Activated CD8-positive, alpha-beta memory T cell treated with anti-CD3 and anti-CD28 coated beads, Interleukin-2, amount 50 U/mL, for 24 hours (primary cell): ENCODE measurements at regions not wholly inside any gene's neighbourhood (a gene's known extent, or its start where the extent isn't known, plus 50 kb on each side); places are given as distances from the start of the nearest gene placed in this dataset.

ENCODE experiments used
- DNase-seq: peaks from one replicate; pipeline ENCODE4 v3.0.0-alpha.2; 2020; ENCODE audit errors: extremely low read depth

DNA sequence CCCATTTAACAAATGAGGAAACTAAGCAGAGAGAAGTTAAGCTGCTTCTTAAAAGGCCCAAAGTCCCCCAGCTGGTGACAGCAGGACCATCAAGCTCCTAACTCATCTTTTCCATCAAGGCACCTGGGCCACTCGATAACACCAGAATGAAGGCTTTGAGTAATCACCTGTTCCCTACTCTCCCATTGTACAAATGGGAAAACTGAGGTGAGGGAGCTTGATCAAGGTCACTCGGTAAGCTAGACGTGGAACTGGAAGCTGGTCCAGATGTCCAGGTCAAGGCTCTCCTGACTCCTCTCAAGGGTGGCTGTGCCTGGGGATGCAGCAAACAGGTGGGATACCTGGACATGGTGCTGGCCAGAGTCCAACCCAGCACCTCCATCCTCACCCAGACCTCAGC, 90.6 kb upstream of the SHB start:
- no peak for DNase-seq

DNA sequence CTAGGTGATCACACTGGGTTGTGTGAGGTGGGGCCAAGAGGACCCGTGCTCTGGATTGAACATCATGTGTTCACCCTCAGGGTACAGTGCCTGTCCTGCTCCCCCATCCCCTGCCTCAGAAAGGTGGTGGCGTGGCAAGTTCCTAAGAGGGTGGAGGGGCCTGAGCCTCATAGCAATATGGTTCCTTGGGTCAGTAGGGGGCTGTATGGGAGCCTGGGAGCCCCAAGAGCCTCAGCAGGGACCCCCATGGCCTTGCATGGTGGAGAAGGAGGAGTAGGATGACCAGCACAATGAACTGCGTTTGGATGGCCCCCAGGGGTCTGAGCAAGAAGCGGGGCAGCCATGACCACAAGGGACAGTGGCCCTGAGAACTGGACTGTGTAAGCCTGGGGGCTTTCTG, 89.6 kb upstream of the SHB start:
- no peak for DNase-seq

DNA sequence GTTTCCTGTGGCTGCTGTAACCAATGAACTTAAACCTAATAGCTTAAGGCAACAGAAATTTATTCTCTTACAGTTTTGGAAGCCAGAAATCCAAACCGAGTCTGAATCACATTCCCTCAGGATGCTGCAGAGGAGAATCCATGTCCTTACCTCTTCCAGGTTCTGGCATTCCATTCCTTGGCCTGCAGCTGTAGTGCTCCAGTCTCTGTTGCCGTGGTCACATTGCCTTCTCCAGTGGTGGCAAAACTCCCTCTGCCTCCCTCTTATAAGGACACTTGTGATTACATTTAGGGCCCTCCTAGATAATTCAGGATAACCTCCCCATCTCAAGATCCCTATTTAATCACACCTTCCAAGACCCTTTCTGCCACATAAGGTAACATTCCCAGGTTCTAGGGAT, 88.7 kb upstream of the SHB start:
- DNase-seq: no peak

DNA sequence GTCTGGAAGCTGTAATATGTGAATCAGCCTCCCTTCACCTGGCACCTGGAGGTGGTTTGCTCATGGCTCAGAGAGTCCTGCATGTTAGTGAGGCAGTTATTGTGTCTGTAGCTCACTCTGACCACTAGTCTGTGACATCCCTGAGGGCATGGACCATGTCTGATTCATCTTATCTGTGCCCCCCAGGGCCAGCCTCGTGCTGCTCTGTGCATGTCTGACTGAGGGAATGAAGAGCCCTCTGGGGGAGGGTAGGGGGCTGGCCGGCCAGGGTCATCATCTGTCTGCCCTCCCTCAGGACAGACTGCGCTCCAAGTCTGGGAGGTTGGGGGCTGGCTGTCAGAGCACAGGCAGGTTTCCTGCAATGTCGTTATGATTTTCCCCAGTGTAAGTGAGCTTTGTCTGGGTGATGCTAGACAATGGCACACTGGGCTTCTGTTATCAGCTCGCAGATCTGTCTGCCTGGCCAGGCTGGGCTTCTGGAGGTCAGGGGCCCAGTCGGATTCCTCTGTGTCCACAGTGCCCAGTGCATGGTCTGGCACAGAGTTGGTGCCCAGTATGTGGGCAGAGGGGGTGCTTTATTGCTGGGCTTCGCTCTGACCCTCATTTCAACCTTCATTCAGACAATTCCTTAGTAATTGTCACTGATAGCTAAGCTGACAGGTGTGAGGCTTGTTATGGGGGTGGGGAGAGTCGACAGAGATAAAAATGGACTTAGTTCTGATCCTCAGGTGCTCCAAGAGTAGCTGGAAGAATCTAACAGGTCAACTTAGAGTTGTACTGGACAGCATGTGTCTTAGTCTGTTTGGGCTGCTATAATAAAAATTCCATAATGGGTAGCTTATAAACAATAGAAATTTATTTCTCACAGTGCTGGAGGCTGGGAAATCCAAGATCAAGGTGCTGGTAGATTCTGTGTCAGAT, 85.7 kb upstream of the SHB start:
- no peak for DNase-seq

DNA sequence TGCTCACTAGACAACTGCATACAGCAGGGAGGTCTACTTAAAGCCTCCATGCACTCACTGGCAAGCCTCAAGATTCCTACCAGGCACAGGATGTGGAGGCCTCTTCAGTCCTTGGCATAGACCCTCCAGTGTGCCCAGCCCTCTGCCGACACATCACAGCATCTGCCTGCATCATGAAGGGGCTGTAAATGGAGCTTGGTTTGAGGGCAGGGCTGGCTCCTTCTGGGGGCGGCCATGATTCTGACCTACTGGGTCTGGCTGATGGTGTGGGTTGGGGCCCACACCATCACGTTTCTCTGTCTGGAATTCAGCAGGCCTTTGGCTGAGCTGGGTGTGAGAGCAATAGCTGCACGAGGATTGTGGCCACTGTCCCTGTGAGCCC, 84.9 kb upstream of the SHB start:
- no peak for DNase-seq

DNA sequence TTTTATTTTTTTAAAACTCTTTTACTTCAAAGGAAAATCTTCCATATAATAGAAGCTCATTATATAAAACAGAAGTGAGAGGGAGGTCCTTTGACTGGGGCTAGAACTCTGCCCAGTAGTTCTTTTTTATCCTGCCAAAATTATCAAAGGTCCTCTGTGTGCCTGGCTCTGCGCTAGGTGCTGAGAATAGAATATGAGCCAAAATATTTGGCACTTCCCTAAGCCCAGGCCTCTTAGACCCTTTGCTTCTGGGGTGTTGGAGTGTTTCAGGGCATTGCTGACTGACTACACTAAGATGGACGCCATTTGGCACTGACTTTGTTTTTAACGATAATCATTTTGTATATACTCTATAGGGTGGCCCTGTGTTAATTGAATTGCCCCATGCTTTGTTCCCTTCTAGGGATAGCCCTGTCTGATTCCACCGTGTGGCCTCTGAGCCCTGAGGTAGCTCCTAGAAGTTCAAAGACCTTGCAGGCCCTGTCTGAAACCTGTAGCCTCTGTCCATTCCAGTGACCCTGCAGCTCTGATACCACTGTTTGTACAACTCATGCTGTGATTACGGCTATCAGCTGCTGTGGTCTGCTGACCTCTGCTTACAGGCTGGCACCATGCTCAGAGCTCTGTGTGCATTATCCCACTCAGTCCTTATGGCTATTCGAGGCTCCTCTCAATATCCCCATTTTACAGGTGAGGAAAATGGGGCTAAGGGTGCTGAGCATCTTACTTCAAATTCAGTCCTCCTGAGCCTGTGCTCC, 84.3 kb upstream of the SHB start:
- DNase-seq: no peak

DNA sequence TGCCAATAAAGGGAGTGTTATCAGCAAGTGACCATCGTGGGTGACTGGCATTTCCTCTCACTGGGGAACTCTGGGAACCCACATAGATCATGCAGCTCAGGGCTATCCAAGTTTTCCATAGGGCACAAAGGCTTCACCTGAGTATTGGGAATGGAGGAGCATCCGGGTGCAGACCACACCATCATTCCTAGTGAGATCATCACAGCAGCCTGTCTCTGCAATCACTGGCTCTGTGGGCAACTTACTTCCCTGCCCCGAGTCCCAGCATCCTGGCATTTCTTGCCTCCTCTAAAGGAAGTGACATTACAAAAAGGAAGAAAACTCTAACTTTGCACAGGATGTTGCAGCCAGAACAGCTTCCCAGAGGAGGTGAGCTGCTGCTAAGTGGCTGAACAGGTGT, 80.6 kb upstream of the SHB start:
- DNase-seq: no peak

DNA sequence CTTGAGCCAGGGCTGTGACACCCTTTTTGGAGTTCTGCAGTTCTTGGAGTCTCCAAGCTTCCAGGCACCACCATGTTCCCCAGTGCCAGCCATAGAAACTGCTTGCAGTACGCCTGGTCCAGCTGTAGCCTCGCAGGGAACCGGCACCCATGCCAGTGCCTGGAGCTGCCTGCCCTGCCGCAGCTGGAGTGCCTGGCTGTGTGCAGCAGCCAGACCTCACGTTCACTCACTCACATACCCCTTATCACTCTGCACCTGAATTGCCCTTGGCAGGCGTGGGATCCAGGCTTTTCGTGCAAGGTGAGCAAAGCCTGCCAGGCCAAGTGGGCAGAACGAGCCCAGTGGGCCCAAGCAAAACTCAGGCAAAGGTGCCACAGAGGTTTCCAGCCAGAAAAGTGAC, 77.8 kb upstream of the SHB start:
- no peak for DNase-seq

DNA sequence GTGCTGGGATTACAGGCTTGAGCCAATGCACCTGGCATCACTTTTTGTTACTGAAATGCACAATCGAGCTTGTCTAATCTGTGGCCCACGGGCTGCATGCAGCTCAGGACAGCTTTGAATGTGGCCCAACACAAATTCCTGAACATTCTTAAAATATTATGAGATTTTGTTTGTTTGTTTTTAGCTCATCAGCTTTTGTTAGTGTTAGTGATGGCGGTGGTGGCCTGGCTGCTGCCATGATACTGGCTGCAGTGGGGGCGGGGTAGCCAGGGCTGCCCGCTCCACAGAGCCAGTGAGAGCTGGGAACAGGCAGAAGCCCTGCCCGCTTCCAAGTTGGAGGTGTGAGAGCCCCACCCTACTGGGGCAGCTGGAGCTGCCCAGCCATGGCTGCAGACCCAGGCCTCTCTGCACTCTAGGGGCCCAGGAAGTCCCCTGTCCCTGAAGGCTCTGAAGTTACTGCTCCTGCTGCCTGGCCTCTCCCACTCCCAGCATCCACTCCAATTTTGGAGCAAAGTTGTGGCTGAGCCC, 76.6 kb upstream of the SHB start:
- no peak for DNase-seq

DNA sequence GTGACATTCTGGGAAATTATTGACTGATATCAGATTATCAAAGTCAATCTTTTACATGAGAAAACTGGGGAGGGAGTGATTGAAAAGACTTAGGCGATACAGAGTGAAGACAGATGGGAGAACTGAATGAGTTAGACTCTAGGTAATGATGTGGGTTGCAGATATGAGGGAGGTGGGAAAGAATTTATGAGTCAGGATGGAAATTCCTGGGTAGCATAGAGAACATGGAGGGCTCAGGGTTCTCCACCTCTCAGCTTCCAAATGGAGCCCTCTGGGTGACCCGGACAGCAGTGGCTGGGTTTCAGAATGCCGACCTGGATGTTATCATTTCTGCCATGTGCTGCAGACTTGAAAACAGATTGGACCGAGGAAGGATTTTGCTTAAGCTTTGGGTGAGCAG, 75.4 kb upstream of the SHB start:
- no peak for DNase-seq

DNA sequence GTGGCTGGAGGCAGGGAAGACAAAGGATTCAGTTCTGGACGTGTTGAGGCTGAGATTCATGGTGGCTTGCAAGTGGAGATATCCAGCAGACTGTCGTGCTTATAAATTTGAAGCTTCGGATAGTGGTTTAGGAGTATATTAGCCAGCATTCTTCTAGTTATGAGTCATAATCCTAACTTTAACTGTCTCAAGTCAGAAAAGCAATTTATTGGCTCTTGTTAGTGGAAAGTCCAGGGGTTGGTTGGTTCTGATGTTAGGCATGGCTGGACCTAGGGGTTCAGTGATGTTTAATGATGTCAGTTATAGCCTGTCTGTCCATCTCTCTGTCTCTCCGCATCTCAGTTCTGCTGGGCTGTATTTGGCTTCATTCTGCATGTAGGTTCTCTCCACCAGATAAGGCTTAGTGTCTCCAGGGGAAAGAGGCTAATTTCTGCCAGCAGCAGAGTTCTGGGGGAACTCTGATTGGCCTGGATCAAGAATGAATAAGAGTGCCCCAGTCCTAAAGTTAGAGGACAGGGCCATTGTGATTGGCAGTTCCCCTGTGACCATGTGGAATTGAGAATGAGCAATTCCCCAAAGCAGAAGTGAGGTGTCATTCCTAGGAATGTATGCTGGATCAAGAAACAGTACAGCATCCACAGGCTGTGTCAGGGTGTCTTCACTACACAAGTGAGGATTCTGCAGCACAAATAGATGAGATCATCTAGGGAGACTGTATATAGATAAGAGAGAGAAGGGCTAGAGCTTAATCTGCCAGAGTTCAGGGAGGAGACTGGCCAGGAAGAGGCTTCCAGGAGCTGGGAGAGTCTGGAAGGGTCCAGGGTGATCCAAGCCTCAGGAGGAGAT, 72.9 kb upstream of the SHB start:
- no peak for DNase-seq

DNA sequence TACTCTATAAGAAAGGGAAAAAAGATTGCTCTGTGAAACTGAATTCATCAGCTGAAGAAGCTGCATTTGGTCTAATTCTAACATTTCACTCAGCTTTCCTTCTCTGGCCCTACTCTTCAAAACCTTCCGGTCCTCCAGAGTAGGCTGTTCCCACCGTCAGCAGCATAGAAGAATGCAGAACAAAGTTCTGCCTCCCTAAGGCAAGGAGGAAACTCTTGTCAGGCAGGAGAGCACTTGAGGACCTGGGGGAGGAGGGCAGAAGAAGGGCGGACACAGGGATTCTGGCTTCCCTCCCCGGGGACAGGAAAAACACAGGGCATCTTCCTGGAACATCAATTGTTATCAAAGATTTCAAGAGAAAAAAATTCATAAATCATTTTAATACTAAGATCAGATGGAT, 69.2 kb upstream of the SHB start:
- no peak for DNase-seq

DNA sequence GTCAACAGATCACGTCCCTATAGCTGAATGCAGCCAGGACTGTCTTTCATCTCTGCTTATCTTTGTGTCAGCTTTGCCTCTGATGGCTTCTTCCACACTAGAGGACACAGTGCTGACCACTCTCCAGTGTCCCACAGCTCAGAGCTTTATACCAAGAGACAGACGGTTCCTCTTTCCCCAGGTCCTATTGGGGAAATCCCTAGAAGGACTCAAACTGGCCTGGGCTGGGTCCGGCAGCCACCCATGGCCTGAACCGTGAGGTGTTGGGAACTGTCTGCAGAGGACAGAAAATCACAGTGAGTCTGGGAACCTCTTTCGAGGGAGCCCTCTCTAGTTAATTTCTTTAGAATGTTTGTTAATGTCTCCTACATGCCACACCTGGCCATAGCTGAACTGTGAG, 68.3 kb upstream of the SHB start:
- no peak for DNase-seq

DNA sequence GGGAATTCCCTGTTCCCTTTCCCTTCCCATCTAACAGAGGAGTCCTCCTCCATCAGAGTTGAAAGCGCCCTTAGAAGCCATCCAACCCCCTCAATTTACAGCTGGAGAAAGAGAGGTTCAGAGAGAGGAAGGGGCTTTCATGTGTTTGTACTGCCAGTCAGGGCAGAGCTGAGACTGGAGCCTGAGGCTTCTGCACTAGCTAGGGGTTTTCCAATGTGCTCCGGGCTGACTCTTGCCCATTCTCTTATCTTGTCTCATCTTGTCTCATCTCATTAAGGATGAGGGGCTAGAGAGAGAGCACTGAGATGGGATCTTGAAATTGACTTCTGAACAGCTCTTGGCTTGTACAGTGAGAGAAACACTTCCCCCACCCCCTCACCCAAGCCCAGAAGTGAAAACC, 67.4 kb upstream of the SHB start:
- DNase-seq: no peak

DNA sequence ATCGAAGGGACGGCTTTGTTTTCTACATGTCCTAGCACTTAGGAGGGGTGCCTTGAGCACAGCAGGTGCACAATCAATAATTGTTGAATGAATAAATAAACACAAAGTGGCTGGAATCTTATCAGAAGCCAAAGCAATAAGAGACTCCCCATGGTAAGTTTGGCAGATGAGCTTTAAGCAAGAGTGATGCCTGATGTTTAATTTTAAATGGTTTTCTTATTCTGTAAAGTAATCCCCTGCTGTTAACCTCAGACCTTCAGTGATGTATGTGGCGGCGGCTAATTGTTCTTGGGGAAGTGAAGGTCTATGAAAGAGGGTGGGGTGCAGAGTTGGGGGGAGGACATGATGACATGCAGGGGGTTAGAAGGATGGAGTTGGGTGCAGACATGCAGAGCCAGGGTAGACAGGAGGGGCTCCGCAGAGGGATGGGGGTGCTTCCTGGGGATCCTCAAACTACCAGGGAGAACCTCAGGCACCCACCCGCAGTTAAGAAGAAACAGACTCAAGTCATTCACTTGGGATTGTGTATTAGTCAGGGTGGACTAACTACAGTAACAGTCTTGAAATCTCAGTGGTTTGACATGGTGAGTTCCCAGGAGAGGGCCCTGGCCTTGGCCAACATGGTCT, 65.7 kb upstream of the SHB start:
- DNase-seq: no peak

DNA sequence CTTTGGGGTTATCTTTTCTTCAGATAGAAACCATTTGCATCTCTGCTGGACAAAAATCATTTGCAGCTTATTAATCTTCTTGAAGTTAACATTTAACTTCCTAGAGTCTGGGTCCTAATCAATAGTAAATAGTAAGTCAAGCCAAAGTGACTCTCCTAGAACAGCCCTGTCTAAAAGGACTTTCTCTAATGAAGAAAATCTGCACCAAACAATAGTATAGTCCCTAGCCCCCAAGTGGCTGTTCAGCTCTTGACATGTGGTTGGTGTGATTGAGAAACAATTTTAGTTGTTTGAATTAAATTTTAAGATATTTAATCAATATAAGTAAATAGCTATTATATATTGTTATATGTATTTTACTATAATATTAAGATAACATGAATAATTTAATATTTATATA, 64.6 kb upstream of the SHB start:
- no peak for DNase-seq

DNA sequence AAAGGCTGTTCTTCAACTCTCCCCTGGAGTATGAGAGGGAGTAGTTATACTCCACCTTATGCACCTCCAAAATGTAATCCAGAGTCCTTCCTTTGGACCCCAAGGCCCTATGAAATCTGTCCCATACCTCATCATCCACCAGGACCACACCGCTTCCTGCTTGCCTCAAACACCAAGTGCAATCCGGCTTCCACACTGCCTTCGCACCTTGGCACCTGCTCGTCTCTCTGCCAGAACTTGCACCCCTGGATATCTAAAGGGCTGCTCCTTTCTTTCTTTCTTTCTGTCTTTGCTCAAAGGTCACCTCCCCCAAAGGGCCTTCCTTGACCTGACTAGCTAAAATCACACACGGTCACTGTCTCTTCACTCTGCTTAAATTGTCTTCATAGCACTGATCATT, 63.9 kb upstream of the SHB start:
- DNase-seq: no peak

DNA sequence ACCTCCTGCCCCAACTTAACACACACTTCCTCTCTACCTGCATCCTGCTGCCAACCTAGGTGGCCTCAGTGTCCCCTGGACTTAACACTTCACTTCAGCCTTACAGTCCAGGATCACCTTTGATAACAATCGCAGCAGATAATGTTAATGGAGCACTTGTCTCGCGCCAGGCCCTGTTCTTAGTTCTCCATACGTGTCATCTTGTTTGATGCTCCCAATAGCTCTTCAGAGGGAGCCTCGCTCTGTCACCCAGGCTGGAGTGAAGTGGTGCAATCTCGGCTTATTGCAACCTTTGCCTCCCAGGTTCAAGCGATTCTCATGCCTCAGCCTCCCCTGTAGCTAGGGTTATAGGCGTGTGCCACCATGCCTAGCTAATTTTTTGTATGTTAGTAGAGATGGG, 62.7 kb upstream of the SHB start:
- DNase-seq: no peak

DNA sequence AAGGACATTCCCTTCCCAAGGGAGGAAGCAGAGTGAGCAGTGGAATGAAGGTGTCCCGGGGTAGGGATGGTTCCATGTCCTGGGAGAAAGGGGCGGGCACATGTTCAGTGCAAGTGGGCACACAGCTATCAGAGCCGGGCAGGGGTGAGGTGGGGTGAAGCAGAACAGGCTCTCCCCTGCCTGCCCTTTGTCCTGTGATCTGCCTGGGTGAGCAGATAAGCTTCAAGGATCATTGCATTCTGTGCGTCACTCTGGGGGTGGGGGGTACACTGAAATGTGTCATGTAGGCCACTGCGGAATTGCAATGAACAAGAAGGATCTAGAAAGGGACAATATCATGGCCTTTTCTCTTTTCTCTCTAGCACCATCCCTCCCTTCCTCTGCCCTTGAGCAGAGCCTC, 61.7 kb upstream of the SHB start:
- no peak for DNase-seq

DNA sequence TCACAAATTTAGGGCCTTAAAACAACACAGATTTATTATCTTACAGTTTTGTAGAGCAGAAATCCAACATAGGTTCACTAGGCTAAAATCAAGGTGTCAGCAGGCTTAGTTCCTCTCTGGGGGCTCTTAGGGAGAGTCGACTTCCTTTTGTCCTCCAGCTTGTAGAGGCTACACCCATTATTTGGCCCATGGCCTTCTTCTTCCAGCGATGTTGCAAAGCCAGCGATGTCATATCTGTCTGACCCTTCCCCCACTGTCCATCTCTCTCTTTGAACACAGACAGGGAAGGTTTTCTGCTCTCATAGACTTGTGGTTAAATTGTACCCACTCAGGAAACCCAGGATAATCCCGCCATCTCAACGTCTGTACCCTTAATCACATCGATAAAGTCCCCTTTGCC, 60.3 kb upstream of the SHB start:
- DNase-seq: no peak

DNA sequence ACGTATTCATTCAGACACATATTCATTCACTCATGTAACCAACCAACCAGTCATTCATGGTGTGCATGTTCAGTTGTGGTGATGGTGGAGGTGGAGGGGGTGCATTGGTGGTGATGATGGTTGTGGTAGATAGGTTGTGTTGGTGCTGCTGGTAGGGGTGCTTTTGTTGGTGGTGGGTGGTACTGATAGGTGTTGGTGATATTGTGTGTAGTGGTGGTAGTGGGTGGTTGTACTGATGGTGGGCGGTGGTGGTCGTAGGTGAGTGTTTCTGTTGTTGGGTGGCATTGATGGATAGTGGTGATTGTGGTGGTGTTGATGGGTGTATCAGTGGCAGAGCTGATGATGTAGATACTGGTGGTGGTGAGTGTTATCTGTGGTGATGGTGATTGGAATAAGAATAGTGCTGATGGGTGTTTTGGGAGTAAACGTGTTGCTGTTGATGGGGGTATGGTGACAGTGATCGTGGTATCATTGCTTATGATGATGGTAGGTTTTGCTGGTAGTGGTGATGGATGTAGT, 59.8 kb upstream of the SHB start:
- DNase-seq: no peak
